Epithelial cell of esophagus (primary cell): ENCODE measurements at regions not wholly inside any gene's neighbourhood (a gene's known extent, or its start where the extent isn't known, plus 50 kb on each side); places are given as distances from the start of the nearest gene placed in this dataset.

ENCODE experiments used
- DNase-seq: peaks from one replicate; pipeline ENCODE4 v3.0.0; 2010; ENCODE audit warnings: low read depth
- H3K4me3 ChIP-seq: 2 replicates; pipeline ENCODE4 v1.5.1; 2011; ENCODE audit warnings: mild to moderate bottlenecking, low read length, control low read depth
- CTCF ChIP-seq: IDR thresholded peaks from 2 replicates; pipeline ENCODE4 v1.5.1; 2011; ENCODE audit warnings: low read depth, mild to moderate bottlenecking, low read length, control low read depth, inconsistent platforms; ENCODE audit not compliant: insufficient read depth; ENCODE audit errors: missing control alignments

DNA sequence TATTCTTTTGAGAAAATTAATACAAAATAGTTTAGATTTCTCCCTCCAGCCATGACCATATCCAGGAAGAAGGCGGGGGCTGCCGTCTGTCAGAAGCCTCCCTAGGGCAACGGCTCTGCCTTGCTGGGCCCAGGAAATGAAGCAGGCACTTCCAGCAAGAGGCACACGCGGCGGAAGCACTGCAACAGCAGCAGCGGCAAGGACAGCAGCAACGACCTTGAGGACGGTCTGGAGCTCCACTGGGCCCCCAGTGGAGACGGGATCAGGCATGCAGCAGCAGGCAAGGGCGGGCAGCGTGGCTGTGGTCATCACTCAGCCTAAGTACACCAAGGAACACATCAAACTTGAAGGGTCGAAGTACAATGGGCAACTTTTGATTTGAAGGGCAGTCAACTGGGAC lies 61.3 kb upstream of the EPHA6 start:
- no peak overlapping the region for H3K4me3 ChIP-seq
- no peak for DNase-seq
- no peak for TF ChIP-seq CTCF

GRCh38 chr3:96754128-96754527 lies 60.3 kb upstream of the EPHA6 start:
- no peak overlapping the region for H3K4me3 ChIP-seq
- no peak for DNase-seq
- no peak for TF ChIP-seq CTCF

- no peak for TF ChIP-seq CTCF
- no peak overlapping the region for H3K4me3 ChIP-seq
- peak; percentile 28 for DNase-seq
Observed at GRCh38 chr3:96755519-96755918, 58.9 kb upstream of the EPHA6 start.

- no peak overlapping the region for H3K4me3 ChIP-seq
- no peak for DNase-seq
- TF ChIP-seq CTCF = no peak
Observed at GRCh38 chr3:96756516-96756915, 57.9 kb upstream of the EPHA6 start.

DNA sequence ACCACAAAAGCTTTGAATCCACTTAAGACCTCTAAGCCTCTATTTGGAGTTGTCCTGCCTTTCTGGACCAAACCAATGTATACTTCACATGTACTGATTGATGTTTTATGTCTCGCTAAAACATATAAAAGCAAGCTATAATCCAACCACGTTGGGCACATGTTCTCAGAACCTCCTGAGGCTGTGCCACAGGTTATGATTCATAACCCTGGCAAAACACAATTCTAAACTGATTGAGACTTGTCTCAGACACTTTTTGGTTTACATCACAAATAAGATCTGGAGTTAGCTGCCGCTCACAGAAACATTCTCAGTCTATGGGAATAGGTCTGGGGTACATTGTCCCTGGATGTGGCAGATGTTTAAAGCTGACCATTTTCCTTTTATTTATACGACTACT lies 53.4 kb upstream of the EPHA6 start:
- no peak overlapping the region for H3K4me3 ChIP-seq

More for the DNA sequence above, 53.4 kb upstream of the EPHA6 start:
- DNase-seq = peak; percentile 60
- TF ChIP-seq CTCF = no peak
